ENCODE measurements at regions not wholly inside any gene's neighbourhood (a gene's known extent, or its start where the extent isn't known, plus 50 kb on each side); places are given as distances from the start of the nearest gene placed in this dataset.

DNA sequence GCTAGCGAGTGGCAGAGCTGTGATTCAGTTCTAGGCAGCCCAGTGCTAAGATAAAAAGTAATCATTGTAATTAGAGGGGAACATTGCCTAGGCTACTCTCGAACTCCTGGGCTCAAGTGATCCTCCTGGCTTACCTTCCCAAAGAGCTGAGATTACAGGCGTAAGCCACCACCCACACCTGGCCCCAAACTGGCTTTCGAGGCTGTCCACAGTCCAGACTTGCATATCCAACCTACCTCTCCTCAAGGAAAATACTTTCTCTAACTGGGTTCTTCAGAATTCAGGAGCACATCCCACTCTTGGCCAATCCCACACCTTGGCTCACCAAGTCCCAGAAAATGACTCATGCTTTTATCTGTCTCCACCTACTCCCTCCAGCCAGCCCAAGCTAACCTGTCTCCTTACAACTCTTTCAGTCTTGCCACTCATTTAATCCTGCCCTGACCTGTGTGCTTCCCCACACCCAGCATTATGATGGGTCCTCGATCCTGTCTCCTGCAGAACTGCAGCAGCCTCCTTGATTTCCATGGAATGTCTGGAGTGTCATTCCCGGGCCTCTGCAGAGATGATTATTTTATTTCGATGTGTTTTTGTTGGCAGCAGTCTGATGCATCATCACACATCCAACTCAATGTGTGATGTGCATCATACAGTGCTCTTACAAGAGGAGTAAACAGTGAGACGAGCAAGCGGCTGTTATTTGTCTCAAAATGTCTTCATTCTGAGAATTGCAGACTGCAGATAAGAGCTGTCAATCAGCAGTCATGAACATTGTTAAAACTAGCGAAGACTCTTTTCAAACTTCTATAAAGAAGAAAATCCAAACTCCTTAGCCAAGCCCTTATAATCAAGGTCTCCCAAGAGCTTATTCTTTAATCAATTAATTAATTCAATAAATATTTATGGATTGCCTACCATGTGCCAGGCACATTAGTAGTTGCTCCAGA, 167.3 kb downstream of the SEC61B start:
- Histone ChIP-seq H3K36me3 (no peaks in the 10 kb centered on the region), H3K4me1 (no peaks in the 10 kb centered on the region), H3K27ac (no peak overlapping the region), H3K27me3 (no peaks in the 10 kb centered on the region), H3K9me3 (no peaks in the 10 kb centered on the region), H3K4me3 (no peak overlapping the region)
- no peak for DNase-seq
- TF ChIP-seq EP300 (IDR thresholded peaks at IDR 0.05) = no peak
- TF ChIP-seq POLR2AphosphoS5 (IDR thresholded peaks at IDR 0.05) = no peak
- intact Hi-C loops (cut with DNase I; ENCODE audit: low total_unique reads) = no loop called here
- 74 to 82% (median 79%) methylated on average over 10 of the region's 10 CpGs for WGBS, 5 donors

DNA sequence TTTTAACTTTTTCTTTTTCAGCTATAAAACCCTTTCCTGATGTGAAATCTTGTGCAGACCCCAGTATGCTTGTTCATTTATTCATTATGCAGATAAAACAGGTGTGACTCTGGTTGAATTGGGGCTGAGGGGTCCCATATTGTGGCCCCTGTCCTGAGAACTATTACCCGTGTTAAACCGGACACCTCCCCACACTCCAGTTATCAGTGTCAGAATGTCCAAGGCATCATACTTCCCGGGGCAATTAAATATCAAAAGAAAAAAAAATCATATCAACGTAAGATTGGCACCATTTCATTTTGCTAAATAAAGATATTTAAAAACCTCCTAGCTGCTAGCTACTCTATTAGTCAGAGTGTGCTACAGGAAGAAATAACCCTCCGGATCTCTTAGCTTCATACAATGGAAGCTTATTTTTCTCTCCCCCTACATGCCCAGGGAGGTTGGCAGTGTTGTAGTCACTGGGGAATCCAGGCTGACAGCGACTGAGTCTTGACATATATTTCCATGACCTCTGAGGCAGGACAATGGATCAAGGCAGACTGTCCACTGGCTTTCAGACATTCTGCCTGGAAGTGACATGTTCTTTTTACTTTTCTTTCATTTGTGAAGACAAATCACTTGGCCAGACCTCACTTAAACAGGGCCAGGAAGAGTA, 170.0 kb downstream of the SEC61B start:
- no peaks in the 10 kb centered on the region for H3K4me1 ChIP-seq
- H3K27me3 ChIP-seq = no peaks in the 10 kb centered on the region
- TF ChIP-seq, protein P1, sequence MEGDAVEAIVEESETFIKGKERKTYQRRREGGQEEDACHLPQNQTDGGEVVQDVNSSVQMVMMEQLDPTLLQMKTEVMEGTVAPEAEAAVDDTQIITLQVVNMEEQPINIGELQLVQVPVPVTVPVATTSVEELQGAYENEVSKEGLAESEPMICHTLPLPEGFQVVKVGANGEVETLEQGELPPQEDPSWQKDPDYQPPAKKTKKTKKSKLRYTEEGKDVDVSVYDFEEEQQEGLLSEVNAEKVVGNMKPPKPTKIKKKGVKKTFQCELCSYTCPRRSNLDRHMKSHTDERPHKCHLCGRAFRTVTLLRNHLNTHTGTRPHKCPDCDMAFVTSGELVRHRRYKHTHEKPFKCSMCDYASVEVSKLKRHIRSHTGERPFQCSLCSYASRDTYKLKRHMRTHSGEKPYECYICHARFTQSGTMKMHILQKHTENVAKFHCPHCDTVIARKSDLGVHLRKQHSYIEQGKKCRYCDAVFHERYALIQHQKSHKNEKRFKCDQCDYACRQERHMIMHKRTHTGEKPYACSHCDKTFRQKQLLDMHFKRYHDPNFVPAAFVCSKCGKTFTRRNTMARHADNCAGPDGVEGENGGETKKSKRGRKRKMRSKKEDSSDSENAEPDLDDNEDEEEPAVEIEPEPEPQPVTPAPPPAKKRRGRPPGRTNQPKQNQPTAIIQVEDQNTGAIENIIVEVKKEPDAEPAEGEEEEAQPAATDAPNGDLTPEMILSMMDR (IDR thresholded peaks at IDR 0.05) = no peak
- no peak for TF ChIP-seq POLR2AphosphoS5 (IDR thresholded peaks at IDR 0.05)
- TF ChIP-seq EP300 (IDR thresholded peaks at IDR 0.05) = no peak
- TF ChIP-seq POLR2A (IDR thresholded peaks at IDR 0.05) = no peak
- intact Hi-C loops (cut with DNase I; ENCODE audit: low total_unique reads) = no loop called here
- no peak overlapping the region for H3K27ac ChIP-seq
- H3K9me3 ChIP-seq = no peaks in the 10 kb centered on the region
- no peak overlapping the region for H3K4me3 ChIP-seq
- H3K36me3 ChIP-seq = no peaks in the 10 kb centered on the region
- no peak for DNase-seq
- WGBS, 5 donors = 57 to 75% (median 73%) methylated on average over 6 of the region's 6 CpGs

DNA sequence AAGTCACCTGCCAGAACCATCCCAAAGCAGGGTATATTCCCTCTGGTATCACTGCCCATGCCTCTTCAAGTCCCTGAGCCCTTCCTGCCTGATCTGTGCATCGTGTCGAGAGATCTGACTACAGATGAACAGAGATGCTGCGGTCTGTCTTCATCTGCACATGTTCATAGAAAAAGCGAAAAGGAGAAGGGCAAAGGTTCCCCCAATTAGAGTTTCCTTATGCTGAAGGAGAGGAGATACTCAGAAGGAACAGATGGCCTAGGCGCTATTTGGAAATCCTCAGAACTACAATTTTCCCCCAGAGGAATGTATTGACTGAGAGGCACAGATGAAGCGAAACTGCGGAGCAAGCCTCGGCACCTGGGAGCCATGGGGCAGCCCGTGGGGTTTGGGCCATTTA, 170.9 kb downstream of the SEC61B start:
- no peak for DNase-seq
- H3K27ac ChIP-seq = no peak overlapping the region
- H3K27me3 ChIP-seq = no peaks in the 10 kb centered on the region
- no peaks in the 10 kb centered on the region for H3K4me1 ChIP-seq
- TF ChIP-seq, protein P1 (IDR thresholded peaks at IDR 0.05) = no peak
- TF ChIP-seq POLR2A (IDR thresholded peaks at IDR 0.05) (no peak), POLR2AphosphoS5 (IDR thresholded peaks at IDR 0.05) (no peak), EP300 (IDR thresholded peaks at IDR 0.05) (no peak)
- intact Hi-C loops (cut with DNase I; ENCODE audit: low total_unique reads) = no loop called here
- 84 to 90% (median 89%) methylated on average over 9 of the region's 9 CpGs for WGBS, 5 donors
- H3K36me3 ChIP-seq = no peaks in the 10 kb centered on the region
- H3K9me3 ChIP-seq = no peaks in the 10 kb centered on the region
- H3K4me3 ChIP-seq = no peak overlapping the region

DNA sequence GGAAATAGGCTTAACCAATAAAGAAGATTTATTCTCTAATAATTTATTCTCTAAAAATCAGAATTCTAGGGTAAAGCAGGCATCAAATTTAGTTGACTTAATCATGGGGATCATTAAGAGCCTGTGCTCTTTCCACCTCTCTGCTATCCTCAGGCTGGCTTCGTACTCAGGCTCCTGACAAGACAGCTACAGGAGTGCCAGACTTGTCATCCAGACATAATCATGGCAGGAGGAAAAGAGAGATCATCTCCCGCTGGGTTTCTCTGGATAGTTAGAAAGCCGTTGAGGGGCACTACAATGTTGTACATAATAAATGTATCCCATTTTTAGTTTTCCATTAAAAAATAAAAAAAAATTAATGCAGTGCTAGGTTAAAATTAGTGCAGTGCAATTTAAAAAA, 171.9 kb downstream of the SEC61B start:
- TF ChIP-seq, protein P1 (IDR thresholded peaks at IDR 0.05) = no peak
- TF ChIP-seq POLR2A (IDR thresholded peaks at IDR 0.05) = no peak
- TF ChIP-seq POLR2AphosphoS5 (IDR thresholded peaks at IDR 0.05) = no peak
- TF ChIP-seq EP300 (IDR thresholded peaks at IDR 0.05) = no peak
- Histone ChIP-seq H3K4me1 (no peaks in the 10 kb centered on the region), H3K4me3 (no peak overlapping the region), H3K27me3 (no peaks in the 10 kb centered on the region), H3K36me3 (no peaks in the 10 kb centered on the region), H3K27ac (no peak overlapping the region), H3K9me3 (no peaks in the 10 kb centered on the region)
- intact Hi-C loops (cut with DNase I; ENCODE audit: low total_unique reads) = no loop called here
- DNase-seq = no peak
- 56 to 59% (median 57%) methylated on average over 3 of the region's 3 CpGs for WGBS, 5 donors
